Neural cell (in vitro differentiated cells): ENCODE measurements at regions not wholly inside any gene's neighbourhood (a gene's known extent, or its start where the extent isn't known, plus 50 kb on each side); places are given as distances from the start of the nearest gene placed in this dataset.
A peak's percentile ranks its signal among the peaks of the same experiment; 100 is the strongest.

Experiments used
- H2AFZ ChIP-seq: fragments of 200-600, 300-800 bp; sonication (generic), shearing (Covaris generic); 2 replicates; pipeline ENCODE4 v1.6.0; 2014; ENCODE audit warnings: low read depth, mild to moderate bottlenecking, antibody characterized with exemption, low read length, moderate library complexity
- H3F3A ChIP-seq: fragments of 200-600 bp; shearing (Covaris generic); 2 replicates; pipeline ENCODE4 v1.6.1; 2016; ENCODE audit warnings: mild to moderate bottlenecking, moderate library complexity, mixed read lengths, antibody characterized with exemption, low read length; ENCODE audit not compliant: insufficient read depth, poor library complexity, severe bottlenecking
- H3K27ac ChIP-seq: fragments of 200-600, 300-800 bp; sonication (generic), shearing (Covaris generic); 2 replicates; pipeline ENCODE4 v1.5.1; 2014; ENCODE audit warnings: mild to moderate bottlenecking, low read length, moderate library complexity
- H3K27me3 ChIP-seq: fragments of 300-800, 200-600 bp; sonication (generic), shearing (Covaris generic); 2 replicates; pipeline ENCODE4 v1.6.0; 2014; ENCODE audit warnings: mild to moderate bottlenecking, low read depth, low read length, moderate library complexity; ENCODE audit not compliant: insufficient read depth
- H3K36me3 ChIP-seq: fragments of 300-800, 200-600 bp; sonication (generic), shearing (Covaris generic); 2 replicates; pipeline ENCODE4 v1.5.1; 2014; ENCODE audit warnings: mild to moderate bottlenecking, antibody characterized with exemption, low read length, moderate library complexity; ENCODE audit not compliant: insufficient read depth
- H3K4me2 ChIP-seq: fragments of 300-800, 200-600 bp; sonication (generic), shearing (Covaris generic); 2 replicates; pipeline ENCODE4 v1.6.0; 2014; ENCODE audit warnings: mild to moderate bottlenecking, low read length
- H3K4me3 ChIP-seq: fragments of 300-800, 200-600 bp; sonication (generic), shearing (Covaris generic); 2 replicates; pipeline ENCODE4 v1.5.1; 2014; ENCODE audit warnings: mild to moderate bottlenecking, low read length, moderate library complexity
- H3K79me2 ChIP-seq: fragments of 200-600 bp; shearing (Covaris generic); replicated peaks from 2 replicates; pipeline ENCODE4 v1.6.0; 2014; ENCODE audit warnings: mild to moderate bottlenecking, low read length, moderate library complexity; ENCODE audit not compliant: insufficient read depth
- H3K9ac ChIP-seq: fragments of 300-800, 200-600 bp; sonication (generic), shearing (Covaris generic); 2 replicates; pipeline ENCODE4 v1.6.1; 2016; ENCODE audit warnings: mild to moderate bottlenecking, low read length, mixed read lengths
- H3K9me2 ChIP-seq: fragments of 200-600 bp; shearing (Covaris generic); 2 replicates; pipeline ENCODE4 v1.6.1; 2016; ENCODE audit warnings: mild to moderate bottlenecking, low read length, mixed read lengths; ENCODE audit not compliant: insufficient read depth
- H3K9me3 ChIP-seq: fragments of 200-600, 300-800 bp; sonication (generic), shearing (Covaris generic); 2 replicates; pipeline ENCODE4 v1.6.1; 2016; ENCODE audit warnings: mild to moderate bottlenecking, mixed run types, low read length, moderate library complexity, mixed read lengths
- H4K20me1 ChIP-seq: fragments of 200-600 bp; shearing (Covaris generic); 2 replicates; pipeline ENCODE4 v1.6.1; 2016; ENCODE audit warnings: mild to moderate bottlenecking, mixed run types; ENCODE audit not compliant: insufficient read depth
- CTCF ChIP-seq: fragments of 450-650 bp; IDR thresholded peaks from 2 replicates; pipeline ENCODE4 v1.5.1; 2014; ENCODE audit warnings: antibody characterized with exemption, mild to moderate bottlenecking, moderate library complexity; ENCODE audit not compliant: poor library complexity, severe bottlenecking
- EP300 ChIP-seq: fragments of 450-650 bp; conservative IDR thresholded peaks from 2 replicates; pipeline ENCODE4 v1.6.1; 2014; ENCODE audit warnings: antibody characterized with exemption, mild to moderate bottlenecking, moderate library complexity; ENCODE audit not compliant: poor library complexity, severe bottlenecking
- EZH2 ChIP-seq: fragments of 200-600, 300-800 bp; shearing (Covaris generic), sonication (generic); IDR thresholded peaks from 2 replicates; pipeline ENCODE4 v1.6.1; 2014; ENCODE audit warnings: antibody characterized with exemption, low read length, borderline replicate concordance, mild to moderate bottlenecking; ENCODE audit not compliant: insufficient read depth, poor library complexity, severe bottlenecking
- MXI1 ChIP-seq: fragments of 450-650 bp; conservative IDR thresholded peaks from 2 replicates; pipeline ENCODE4 v1.6.1; 2014; ENCODE audit warnings: antibody characterized with exemption, mild to moderate bottlenecking; ENCODE audit not compliant: poor library complexity, severe bottlenecking
- POLR2AphosphoS5 ChIP-seq: IDR thresholded peaks from 2 replicates; pipeline ENCODE4 v1.6.1; 2012
- RAD21 ChIP-seq: fragments of 450-650 bp; conservative IDR thresholded peaks from 2 replicates; pipeline ENCODE4 v1.6.1; 2014; ENCODE audit warnings: antibody characterized with exemption, mild to moderate bottlenecking, moderate library complexity
- REST ChIP-seq: IDR thresholded peaks from 2 replicates; pipeline ENCODE4 v1.6.1; 2012; ENCODE audit warnings: borderline replicate concordance
- SMC3 ChIP-seq: fragments of 450-650 bp; conservative IDR thresholded peaks from 2 replicates; pipeline ENCODE4 v1.6.1; 2014; ENCODE audit warnings: antibody characterized with exemption, mild to moderate bottlenecking, moderate library complexity; ENCODE audit not compliant: poor library complexity
- TAF1 ChIP-seq: IDR thresholded peaks from 2 replicates; pipeline ENCODE4 v1.6.1; 2012; ENCODE audit warnings: low read depth

GRCh38 chr14:38412654-38413053, 156.8 kb upstream of the CLEC14A start:
- TF ChIP-seq MXI1 (no peak), CTCF (no peak), RAD21 (no peak), POLR2AphosphoS5 (no peak), SMC3 (no peak)

GRCh38 chr14:38410442-38410841, 154.5 kb upstream of the CLEC14A start:
- Histone ChIP-seq H3K9me3 (no peaks in the 10 kb centered on the region), H2AFZ (no peak overlapping the region), H3K4me2 (no peak overlapping the region), H3K9ac (no peak overlapping the region), H3K79me2 (no peaks in the 10 kb centered on the region), H3F3A (peaks cover 5% of the 10 kb centered on the region), H3K27ac (peak overlapping the region; percentile 57), H3K36me3 (no peaks in the 10 kb centered on the region), H3K9me2 (no peaks in the 10 kb centered on the region), H4K20me1 (no peaks in the 10 kb centered on the region), H3K27me3 (no peaks in the 10 kb centered on the region), H3K4me3 (no peak overlapping the region)
- no peak for TF ChIP-seq MXI1
- no peak for TF ChIP-seq REST
- TF ChIP-seq POLR2AphosphoS5, result no peak
- TF ChIP-seq EZH2, result no peak
- no peak for TF ChIP-seq EP300

More at GRCh38 chr14:38412654-38413053, 156.8 kb upstream of the CLEC14A start:
- H3K27me3 ChIP-seq, result no peaks in the 10 kb centered on the region
- H2AFZ ChIP-seq, result no peak overlapping the region
- no peaks in the 10 kb centered on the region for H3K9me3 ChIP-seq
- H3K9ac ChIP-seq, result no peak overlapping the region
- no peak overlapping the region for H3K4me3 ChIP-seq
- no peaks in the 10 kb centered on the region for H3K9me2 ChIP-seq
- H3K36me3 ChIP-seq, result no peaks in the 10 kb centered on the region
- H3K4me2 ChIP-seq, result no peak overlapping the region
- peaks cover 5% of the 10 kb centered on the region for H3F3A ChIP-seq
- H4K20me1 ChIP-seq, result no peaks in the 10 kb centered on the region
- H3K79me2 ChIP-seq, result no peaks in the 10 kb centered on the region
- no peak overlapping the region for H3K27ac ChIP-seq

GRCh38 chr14:38409071-38409705, 153.3 kb upstream of the CLEC14A start:
- H3K27ac ChIP-seq, result peak overlapping the region; percentile 59
- TF ChIP-seq MXI1, result no peak
- no peak for TF ChIP-seq CTCF
- TF ChIP-seq EP300, result peak; percentile 78
- peak; percentile 91 for TF ChIP-seq REST
- TF ChIP-seq SMC3, result no peak
- no peak for TF ChIP-seq EZH2
- TF ChIP-seq RAD21, result no peak
- no peak for TF ChIP-seq TAF1
- TF ChIP-seq POLR2AphosphoS5, result peak; percentile 60
- no peaks in the 10 kb centered on the region for H3K79me2 ChIP-seq
- H2AFZ ChIP-seq, result no peak overlapping the region
- no peaks in the 10 kb centered on the region for H3K9me2 ChIP-seq
- no peak overlapping the region for H3K4me3 ChIP-seq
- no peak overlapping the region for H3K4me2 ChIP-seq
- no peaks in the 10 kb centered on the region for H3K9me3 ChIP-seq
- no peaks in the 10 kb centered on the region for H3K27me3 ChIP-seq
- no peak overlapping the region for H3K9ac ChIP-seq
- no peaks in the 10 kb centered on the region for H4K20me1 ChIP-seq
- no peaks in the 10 kb centered on the region for H3K36me3 ChIP-seq
- peaks cover 5% of the 10 kb centered on the region for H3F3A ChIP-seq
